OCI-LY3 (cell line): ENCODE measurements at regions not wholly inside any gene's neighbourhood (a gene's known extent, or its start where the extent isn't known, plus 50 kb on each side); places are given as distances from the start of the nearest gene placed in this dataset.
A peak's percentile ranks its signal among the peaks of the same experiment; 100 is the strongest.

Experiments
- H2AFZ ChIP-seq: fragments of 200-600, 300-600 bp; shearing (Covaris generic); 2 replicates; pipeline ENCODE4 v1.6.0; 2014; ENCODE audit warnings: antibody characterized with exemption, low read depth, low read length
- H3K27ac ChIP-seq: fragments of 200-600, 300-600 bp; sonication (generic); 2 replicates; pipeline ENCODE4 v1.5.1; 2014; ENCODE audit warnings: mild to moderate bottlenecking, low read length, moderate library complexity, mixed read lengths
- H3K27me3 ChIP-seq: fragments of 200-600, 300-600 bp; sonication (generic); 2 replicates; pipeline ENCODE4 v1.6.1; 2014; ENCODE audit warnings: low read depth, low read length, mixed read lengths
- H3K36me3 ChIP-seq: fragments of 200-600, 300-600 bp; sonication (generic); replicated peaks from 2 replicates; pipeline ENCODE3; 2014; ENCODE audit warnings: low read depth, low read length, mixed read lengths
- H3K4me1 ChIP-seq: fragments of 300-600, 200-600 bp; sonication (generic); 2 replicates; pipeline ENCODE4 v1.6.1; 2014; ENCODE audit warnings: low read length, mixed read lengths
- H3K4me2 ChIP-seq: fragments of 200-600, 300-600 bp; sonication (generic); 2 replicates; pipeline ENCODE4 v1.6.1; 2014; ENCODE audit warnings: low read length, mixed read lengths
- H3K4me3 ChIP-seq: fragments of 300-600, 200-600 bp; sonication (generic); 2 replicates; pipeline ENCODE4 v1.5.1; 2014; ENCODE audit warnings: antibody characterized with exemption, mild to moderate bottlenecking, low read length, moderate library complexity
- H3K79me2 ChIP-seq: fragments of 300-600, 200-600 bp; shearing (Covaris generic); 2 replicates; pipeline ENCODE4 v1.6.1; 2014; ENCODE audit warnings: mild to moderate bottlenecking, low read length, mixed read lengths
- H3K9ac ChIP-seq: fragments of 300-600, 200-600 bp; shearing (Covaris generic); 2 replicates; pipeline ENCODE4 v1.6.0; 2014; ENCODE audit warnings: mild to moderate bottlenecking, low read length, moderate library complexity
- H3K9me3 ChIP-seq: fragments of 200-600, 300-600 bp; shearing (Covaris generic); 2 replicates; pipeline ENCODE4 v1.6.1; 2014; ENCODE audit warnings: low read length, mixed read lengths; ENCODE audit not compliant: insufficient read depth
- H4K20me1 ChIP-seq: fragments of 200-600, 300-600 bp; sonication (generic); 2 replicates; pipeline ENCODE4 v1.6.1; 2016; ENCODE audit warnings: low read length, mixed read lengths; ENCODE audit not compliant: insufficient read depth
- CTCF ChIP-seq: fragments of 200-600, 300-600 bp; sonication (generic); IDR thresholded peaks from 2 replicates; pipeline ENCODE4 v1.5.1; 2014; ENCODE audit warnings: antibody characterized with exemption, low read length, low read depth
- EZH2phosphoT487 ChIP-seq: fragments of 200-600 bp; shearing (Covaris generic); IDR thresholded peaks from 2 replicates; pipeline ENCODE4 v1.6.1; 2018; ENCODE audit warnings: antibody characterized with exemption, mixed run types, low read depth

- Histone ChIP-seq H3K9me3 (peaks cover 11% of the 10 kb centered on the region; the same call in 1 of the 2 replicates), H3K27ac (no peak overlapping the region), H3K4me3 (no peak overlapping the region), H3K36me3 (no peaks in the 10 kb centered on the region), H3K4me1 (no peaks in the 10 kb centered on the region), H3K9ac (no peak overlapping the region), H4K20me1 (no peaks in the 10 kb centered on the region), H3K4me2 (no peak overlapping the region), H2AFZ (peak overlapping the region; percentile 39; the same call in 1 of the 2 replicates), H3K27me3 (no peaks in the 10 kb centered on the region), H3K79me2 (no peaks in the 10 kb centered on the region)
- TF ChIP-seq CTCF (no peak), EZH2phosphoT487 (no peak)
Measured at GRCh38 chr18:66674286-66674685, 70.4 kb upstream of the CDH19 start.

GRCh38 chr18:66668706-66669105 is 64.8 kb upstream of the CDH19 start:
- Histone ChIP-seq H3K36me3 (no peaks in the 10 kb centered on the region), H4K20me1 (no peaks in the 10 kb centered on the region), H2AFZ (no peak overlapping the region), H3K27me3 (no peaks in the 10 kb centered on the region), H3K9me3 (no peaks in the 10 kb centered on the region), H3K4me2 (no peak overlapping the region), H3K79me2 (no peaks in the 10 kb centered on the region), H3K4me1 (no peaks in the 10 kb centered on the region), H3K27ac (no peak overlapping the region), H3K4me3 (no peak overlapping the region), H3K9ac (no peak overlapping the region)
- TF ChIP-seq CTCF (no peak), EZH2phosphoT487 (no peak)

- TF ChIP-seq CTCF (no peak), EZH2phosphoT487 (no peak)
- Histone ChIP-seq H3K9me3 (no peaks in the 10 kb centered on the region), H4K20me1 (no peaks in the 10 kb centered on the region), H3K27me3 (no peaks in the 10 kb centered on the region), H3K9ac (no peak overlapping the region), H3K4me3 (no peak overlapping the region), H2AFZ (no peak overlapping the region), H3K4me1 (no peaks in the 10 kb centered on the region), H3K4me2 (no peak overlapping the region), H3K36me3 (no peaks in the 10 kb centered on the region), H3K79me2 (no peaks in the 10 kb centered on the region), H3K27ac (no peak overlapping the region)
Measured at GRCh38 chr18:66662632-66663031, 58.7 kb upstream of the CDH19 start.

GRCh38 chr18:66655407-66655806 is 51.5 kb upstream of the CDH19 start:
- no peak for TF ChIP-seq CTCF

More at GRCh38 chr18:66655407-66655806, 51.5 kb upstream of the CDH19 start:
- no peak overlapping the region for H3K4me2 ChIP-seq
- H3K27me3 ChIP-seq, result no peaks in the 10 kb centered on the region
- no peak overlapping the region for H2AFZ ChIP-seq
- no peaks in the 10 kb centered on the region for H3K9me3 ChIP-seq
- no peak overlapping the region for H3K27ac ChIP-seq
- H3K36me3 ChIP-seq, result no peaks in the 10 kb centered on the region
- H4K20me1 ChIP-seq, result no peaks in the 10 kb centered on the region
- H3K4me3 ChIP-seq, result no peak overlapping the region
- H3K4me1 ChIP-seq, result peaks cover 5% of the 10 kb centered on the region
- H3K79me2 ChIP-seq, result no peaks in the 10 kb centered on the region
- H3K9ac ChIP-seq, result no peak overlapping the region
